ENCODE measurements at regions not wholly inside any gene's neighbourhood (a gene's known extent, or its start where the extent isn't known, plus 50 kb on each side); places are given as distances from the start of the nearest gene placed in this dataset.

GRCh38 chr12:30152705-30153104 lies 369.0 kb upstream of the TMTC1 start:
- Histone ChIP-seq H3K4me2 (ENCODE audit: control insufficient read depth, extremely low read depth, insufficient read depth, low read depth, low read length) (no peak overlapping the region), H3K27ac (ENCODE audit: control insufficient read depth, insufficient read depth, low read length) (no peak overlapping the region), H3K4me1 (ENCODE audit: control insufficient read depth, extremely low read depth, insufficient read depth, low read length) (no peaks in the 10 kb centered on the region), H3K79me2 (ENCODE audit: control insufficient read depth, insufficient read depth, low read length) (no peaks in the 10 kb centered on the region), H4K20me1 (ENCODE audit: control insufficient read depth, extremely low read depth, insufficient read depth, low read length) (no peaks in the 10 kb centered on the region), H3K9me3 (ENCODE audit: control insufficient read depth, low read depth, low read length) (no peaks in the 10 kb centered on the region), H3K27me3 (ENCODE audit: control insufficient read depth, extremely low read depth, insufficient read depth, low read length) (no peaks in the 10 kb centered on the region), H3K9me1 (ENCODE audit: control insufficient read depth, extremely low read depth, insufficient read depth, low read length) (no peaks in the 10 kb centered on the region), H2AFZ (ENCODE audit: control insufficient read depth, low read length) (no peak overlapping the region), H3K9ac (ENCODE audit: control insufficient read depth, extremely low read depth, insufficient read depth, low read length) (no peak overlapping the region), H3K36me3 (ENCODE audit: control insufficient read depth in 2 of 2, extremely low read depth in 1 of 2, insufficient read depth in 2 of 2, low read length in 2 of 2) (no peaks in the 10 kb centered on the region), H3K4me3 (ENCODE audit: control insufficient read depth in 2 of 3, extremely low read depth in 1 of 3, insufficient read depth in 2 of 3, low read depth in 1 of 3, low read length in 3 of 3) (no peak overlapping the region)
- FAIRE-seq: no peak
- dilution Hi-C loops (cut with MboI; ENCODE audit: extremely low pct_ligation_motif_present, low sequenced_read_pairs): no loop called here
- TF ChIP-seq, protein P1, sequence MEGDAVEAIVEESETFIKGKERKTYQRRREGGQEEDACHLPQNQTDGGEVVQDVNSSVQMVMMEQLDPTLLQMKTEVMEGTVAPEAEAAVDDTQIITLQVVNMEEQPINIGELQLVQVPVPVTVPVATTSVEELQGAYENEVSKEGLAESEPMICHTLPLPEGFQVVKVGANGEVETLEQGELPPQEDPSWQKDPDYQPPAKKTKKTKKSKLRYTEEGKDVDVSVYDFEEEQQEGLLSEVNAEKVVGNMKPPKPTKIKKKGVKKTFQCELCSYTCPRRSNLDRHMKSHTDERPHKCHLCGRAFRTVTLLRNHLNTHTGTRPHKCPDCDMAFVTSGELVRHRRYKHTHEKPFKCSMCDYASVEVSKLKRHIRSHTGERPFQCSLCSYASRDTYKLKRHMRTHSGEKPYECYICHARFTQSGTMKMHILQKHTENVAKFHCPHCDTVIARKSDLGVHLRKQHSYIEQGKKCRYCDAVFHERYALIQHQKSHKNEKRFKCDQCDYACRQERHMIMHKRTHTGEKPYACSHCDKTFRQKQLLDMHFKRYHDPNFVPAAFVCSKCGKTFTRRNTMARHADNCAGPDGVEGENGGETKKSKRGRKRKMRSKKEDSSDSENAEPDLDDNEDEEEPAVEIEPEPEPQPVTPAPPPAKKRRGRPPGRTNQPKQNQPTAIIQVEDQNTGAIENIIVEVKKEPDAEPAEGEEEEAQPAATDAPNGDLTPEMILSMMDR (optimal IDR thresholded peaks at IDR 0.05 in 1 of 3, IDR thresholded peaks at IDR 0.05 in 1 of 3, conservative IDR thresholded peaks at IDR 0.05 in 1 of 3; ENCODE audit: extremely low read depth in 1 of 3, insufficient read depth in 2 of 3, low read length in 3 of 3): no peak
- TF ChIP-seq EZH2 (IDR thresholded peaks at IDR 0.05; ENCODE audit: low read length): no peak
- DNase-seq (ENCODE audit: low read depth, low spot score): no peak

- H3K9ac ChIP-seq (ENCODE audit: control insufficient read depth, extremely low read depth, insufficient read depth, low read length): no peak overlapping the region
- dilution Hi-C loops (cut with MboI; ENCODE audit: extremely low pct_ligation_motif_present, low sequenced_read_pairs): no loop called here
- H2AFZ ChIP-seq (ENCODE audit: control insufficient read depth, low read length): no peak overlapping the region
- DNase-seq (ENCODE audit: low read depth, low spot score) (no peak), FAIRE-seq (no peak)
- no peaks in the 10 kb centered on the region for H3K9me3 ChIP-seq (ENCODE audit: control insufficient read depth, low read depth, low read length)
- H3K27me3 ChIP-seq (ENCODE audit: control insufficient read depth, extremely low read depth, insufficient read depth, low read length): no peaks in the 10 kb centered on the region
- no peaks in the 10 kb centered on the region for H3K36me3 ChIP-seq (ENCODE audit: control insufficient read depth in 2 of 2, extremely low read depth in 1 of 2, insufficient read depth in 2 of 2, low read length in 2 of 2)
- no peaks in the 10 kb centered on the region for H4K20me1 ChIP-seq (ENCODE audit: control insufficient read depth, extremely low read depth, insufficient read depth, low read length)
- H3K4me2 ChIP-seq (ENCODE audit: control insufficient read depth, extremely low read depth, insufficient read depth, low read depth, low read length): no peak overlapping the region
- H3K9me1 ChIP-seq (ENCODE audit: control insufficient read depth, extremely low read depth, insufficient read depth, low read length): no peaks in the 10 kb centered on the region
- H3K4me3 ChIP-seq (ENCODE audit: control insufficient read depth in 2 of 3, extremely low read depth in 1 of 3, insufficient read depth in 2 of 3, low read depth in 1 of 3, low read length in 3 of 3): no peak overlapping the region
- H3K27ac ChIP-seq (ENCODE audit: control insufficient read depth, insufficient read depth, low read length): no peak overlapping the region
- TF ChIP-seq, protein P1 (optimal IDR thresholded peaks at IDR 0.05 in 1 of 3, IDR thresholded peaks at IDR 0.05 in 1 of 3, conservative IDR thresholded peaks at IDR 0.05 in 1 of 3; ENCODE audit: extremely low read depth in 1 of 3, insufficient read depth in 2 of 3, low read length in 3 of 3): no peak
- no peak for TF ChIP-seq EZH2 (IDR thresholded peaks at IDR 0.05; ENCODE audit: low read length)
- H3K4me1 ChIP-seq (ENCODE audit: control insufficient read depth, extremely low read depth, insufficient read depth, low read length): no peaks in the 10 kb centered on the region
- no peaks in the 10 kb centered on the region for H3K79me2 ChIP-seq (ENCODE audit: control insufficient read depth, insufficient read depth, low read length)
Measured at GRCh38 chr12:30151831-30152230, 368.1 kb upstream of the TMTC1 start.

Data from keratinocyte (primary cell).